SK-N-SH treated with all-trans-retinoic acid at 6 μM for 48 hours (cell line): ENCODE measurements at regions not wholly inside any gene's neighbourhood (a gene's known extent, or its start where the extent isn't known, plus 50 kb on each side); places are given as distances from the start of the nearest gene placed in this dataset.

ENCODE experiments used
- ATAC-seq: fragments of 200-7000 bp; cut with Tn5 transposase; 3 replicates; pipeline ENCODE4 v1.9.1; 2020; ENCODE audit warnings: mild to moderate bottlenecking, moderate library complexity
- ARNTL ChIP-seq: fragments of 450-650 bp; formaldehyde crosslinking; IDR thresholded peaks from 2 replicates; pipeline ENCODE4 v1.5.0; 2020; ENCODE audit warnings: low read depth, mild to moderate bottlenecking, moderate library complexity, borderline replicate concordance
- BACH2 ChIP-seq: fragments of 250-450 bp; sonication (Bioruptor Pico); IDR thresholded peaks from 2 replicates; pipeline ENCODE4 v1.9.0; 2021; ENCODE audit warnings: mild to moderate bottlenecking, borderline replicate concordance
- CREB5 ChIP-seq: fragments of 250-450 bp; sonication (Bioruptor Pico); IDR thresholded peaks from 2 replicates; pipeline ENCODE4 v1.5.1; 2020; ENCODE audit warnings: low read depth, mild to moderate bottlenecking, moderate library complexity
- CSDC2 ChIP-seq: fragments of 250-450 bp; sonication (Bioruptor Pico); IDR thresholded peaks from 2 replicates; pipeline ENCODE4 v1.5.0; 2020; ENCODE audit warnings: mild to moderate bottlenecking, moderate library complexity
- CSRNP3 ChIP-seq: fragments of 250-450 bp; sonication (Bioruptor Pico); IDR thresholded peaks from 2 replicates; pipeline ENCODE4 v1.5.1; 2021; ENCODE audit warnings: mild to moderate bottlenecking, moderate library complexity
- ESRRG ChIP-seq: fragments of 250-450 bp; sonication (Bioruptor Pico); IDR thresholded peaks from 2 replicates; pipeline ENCODE4 v1.6.1; 2021; ENCODE audit warnings: mild to moderate bottlenecking
- GLIS3 ChIP-seq: fragments of 250-450 bp; sonication (Bioruptor Pico); IDR thresholded peaks from 2 replicates; pipeline ENCODE4 v1.5.0; 2020; ENCODE audit warnings: mild to moderate bottlenecking, moderate library complexity
- ISL1 ChIP-seq: fragments of 250-450 bp; sonication (Bioruptor Pico); IDR thresholded peaks from 2 replicates; pipeline ENCODE4 v2.1.2; 2022; ENCODE audit warnings: mild to moderate bottlenecking, moderate library complexity
- OSR1 ChIP-seq: fragments of 250-450 bp; sonication (Bioruptor Pico); IDR thresholded peaks from 2 replicates; pipeline ENCODE4 v1.8.0; 2022; ENCODE audit warnings: moderate library complexity, mild to moderate bottlenecking, inconsistent platforms
- PATZ1 ChIP-seq: fragments of 250-450 bp; sonication (Bioruptor Pico); IDR thresholded peaks from 2 replicates; pipeline ENCODE4 v1.8.0; 2020; ENCODE audit warnings: mild to moderate bottlenecking, moderate library complexity, borderline replicate concordance
- PPARA ChIP-seq: fragments of 250-450 bp; sonication (Bioruptor Pico); IDR thresholded peaks from 2 replicates; pipeline ENCODE4 v1.5.0; 2020; ENCODE audit warnings: mild to moderate bottlenecking, borderline replicate concordance
- RARB ChIP-seq: fragments of 250-450 bp; sonication (Bioruptor Pico); IDR thresholded peaks from 2 replicates; pipeline ENCODE4 v1.8.0; 2021; ENCODE audit warnings: mild to moderate bottlenecking, moderate library complexity
- SNAI2 ChIP-seq: fragments of 250-450 bp; sonication (Bioruptor Pico); IDR thresholded peaks from 2 replicates; pipeline ENCODE4 v1.5.0; 2020; ENCODE audit warnings: mild to moderate bottlenecking, moderate library complexity
- TCF4 ChIP-seq: fragments of 250-450 bp; sonication (Bioruptor Pico); IDR thresholded peaks from 2 replicates; pipeline ENCODE4 v1.8.0; 2021; ENCODE audit warnings: mild to moderate bottlenecking, moderate library complexity, borderline replicate concordance
- TOX ChIP-seq: fragments of 250-450 bp; sonication (Bioruptor Pico); IDR thresholded peaks from 2 replicates; pipeline ENCODE4 v1.8.0; 2021; ENCODE audit warnings: mild to moderate bottlenecking, moderate library complexity, borderline replicate concordance
- TSHZ2 ChIP-seq: fragments of 250-450 bp; sonication (Bioruptor Pico); IDR thresholded peaks from 2 replicates; pipeline ENCODE4 v1.5.0; 2020; ENCODE audit warnings: mild to moderate bottlenecking, moderate library complexity
- ZC3H10 ChIP-seq: fragments of 250-450 bp; sonication (Bioruptor Pico); IDR thresholded peaks from 2 replicates; pipeline ENCODE4 v1.5.1; 2021; ENCODE audit warnings: mild to moderate bottlenecking, moderate library complexity
- ZFP3 ChIP-seq: fragments of 250-450 bp; sonication (Bioruptor Pico); IDR thresholded peaks from 2 replicates; pipeline ENCODE4 v1.5.0; 2020; ENCODE audit warnings: mild to moderate bottlenecking, moderate library complexity
- ZFP30 ChIP-seq: fragments of 450-650 bp; formaldehyde crosslinking; IDR thresholded peaks from 2 replicates; pipeline ENCODE4 v1.5.0; 2022; ENCODE audit warnings: mild to moderate bottlenecking, moderate library complexity
- ZNF565 ChIP-seq: fragments of 450-650 bp; formaldehyde crosslinking; conservative IDR thresholded peaks from 2 replicates; pipeline ENCODE4 v1.5.0; 2020; ENCODE audit warnings: low read depth, mild to moderate bottlenecking, moderate library complexity
- ZNF70 ChIP-seq: fragments of 450-650 bp; formaldehyde crosslinking; IDR thresholded peaks from 2 replicates; pipeline ENCODE4 v1.5.0; 2020; ENCODE audit warnings: mild to moderate bottlenecking, moderate library complexity
- ZNF8 ChIP-seq: fragments of 450-650 bp; formaldehyde crosslinking; IDR thresholded peaks from 2 replicates; pipeline ENCODE4 v1.5.0; 2020; ENCODE audit warnings: mild to moderate bottlenecking, moderate library complexity

GRCh38 chr1:5495596-5496410, 496.4 kb downstream of the NPHP4 start (continued):
- TF ChIP-seq ZFP3 (CRISPR knock-in tag), result no peak
- TF ChIP-seq TOX (CRISPR knock-in tag), result no peak
- TF ChIP-seq ZFP30 (CRISPR knock-in tag), result no peak
- no peak for TF ChIP-seq ARNTL (CRISPR knock-in tag)
- TF ChIP-seq ISL1, result no peak
- no peak for TF ChIP-seq CREB5 (CRISPR knock-in tag)
- no peak for TF ChIP-seq OSR1 (CRISPR knock-in tag)
- no peak for TF ChIP-seq RARB (CRISPR knock-in tag)
- no peak for TF ChIP-seq CSDC2 (CRISPR knock-in tag)
- TF ChIP-seq TCF4 (CRISPR knock-in tag), result no peak

GRCh38 chr1:5494518-5494917, 497.7 kb downstream of the NPHP4 start:
- no peak for TF ChIP-seq ZNF70 (CRISPR knock-in tag)
- TF ChIP-seq TOX (CRISPR knock-in tag), result no peak
- no peak for TF ChIP-seq BACH2 (CRISPR knock-in tag)
- no peak for TF ChIP-seq ZNF565 (CRISPR knock-in tag)
- TF ChIP-seq ZC3H10 (CRISPR knock-in tag), result no peak
- no peak for TF ChIP-seq SNAI2
- no peak for TF ChIP-seq ZNF8
- no peak for TF ChIP-seq CSDC2 (CRISPR knock-in tag)
- no peak for TF ChIP-seq TCF4 (CRISPR knock-in tag)
- no peak for TF ChIP-seq GLIS3
- no peak for TF ChIP-seq ZFP3 (CRISPR knock-in tag)
- TF ChIP-seq TSHZ2 (CRISPR knock-in tag), result no peak
- no peak for TF ChIP-seq CREB5 (CRISPR knock-in tag)
- TF ChIP-seq CSRNP3 (CRISPR knock-in tag), result no peak
- no peak for TF ChIP-seq ZFP30 (CRISPR knock-in tag)
- no peak for TF ChIP-seq PATZ1
- no peak for TF ChIP-seq PPARA (CRISPR knock-in tag)
- TF ChIP-seq ARNTL (CRISPR knock-in tag), result no peak
- TF ChIP-seq, all 23 proteins: peak for 0
- no peak for ATAC-seq

GRCh38 chr1:5493851-5494311, 498.3 kb downstream of the NPHP4 start:
- no peak for ATAC-seq
- TF ChIP-seq ESRRG (CRISPR knock-in tag) (no peak), OSR1 (CRISPR knock-in tag) (no peak), TSHZ2 (CRISPR knock-in tag) (no peak), RARB (CRISPR knock-in tag) (no peak), CSDC2 (CRISPR knock-in tag) (no peak), CSRNP3 (CRISPR knock-in tag) (no peak)
